ENCODE measurements at regions not wholly inside any gene's neighbourhood (a gene's known extent, or its start where the extent isn't known, plus 50 kb on each side); places are given as distances from the start of the nearest gene placed in this dataset.

DNA sequence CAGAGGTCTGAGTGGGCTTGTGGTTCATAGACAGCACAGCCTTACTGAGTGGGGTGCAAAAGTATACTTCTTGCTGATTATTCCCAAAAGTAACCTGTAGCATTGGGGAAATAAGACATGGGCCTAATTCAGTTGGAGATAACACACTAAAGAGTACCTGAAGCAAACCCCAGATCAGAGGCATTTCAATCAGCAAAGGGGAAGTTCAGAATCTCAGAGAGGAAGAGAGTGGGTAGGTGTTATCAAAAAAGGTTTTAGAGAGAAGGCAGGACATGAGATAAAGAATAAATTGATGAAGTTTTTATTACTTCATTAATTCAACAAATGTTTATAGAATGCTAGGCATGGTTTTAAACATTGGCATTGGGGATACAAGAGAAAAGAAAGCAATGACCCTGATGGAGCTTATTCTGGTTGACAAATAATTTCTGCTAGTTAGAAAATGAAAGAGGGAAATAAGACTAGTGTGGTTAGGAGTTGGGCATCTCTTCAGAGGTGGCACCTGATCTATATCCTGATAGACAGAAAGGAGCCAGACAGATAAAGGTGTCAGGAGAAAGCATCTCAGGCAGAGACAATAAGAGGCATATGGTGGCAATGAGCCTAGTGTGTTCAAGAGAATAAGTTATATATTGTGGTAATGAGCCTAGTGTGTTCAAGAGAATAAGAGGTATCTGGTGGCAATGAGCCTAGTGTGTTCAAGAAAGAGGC lies 153.8 kb upstream of the SETBP1 start:
- H3K9me3 ChIP-seq = no peaks in the 10 kb centered on the region
- H3K36me3 ChIP-seq = no peaks in the 10 kb centered on the region
- H3K27me3 ChIP-seq = no peaks in the 10 kb centered on the region
- H3K27ac ChIP-seq (replicated peaks in 1 of 4) = no peak overlapping the region
- H3K4me1 ChIP-seq = no peaks in the 10 kb centered on the region
- no peak for DNase-seq (ENCODE audit: extremely low spot score)
- intact Hi-C loops (cut with DNase I) = no loop called here
- no peak overlapping the region for H3K4me3 ChIP-seq
- TF ChIP-seq POLR2A (IDR thresholded peaks at IDR 0.05; ENCODE audit: low read depth) (no peak), EP300 (IDR thresholded peaks at IDR 0.05) (no peak), POLR2AphosphoS5 (IDR thresholded peaks at IDR 0.05) (no peak)
- TF ChIP-seq, protein P1, sequence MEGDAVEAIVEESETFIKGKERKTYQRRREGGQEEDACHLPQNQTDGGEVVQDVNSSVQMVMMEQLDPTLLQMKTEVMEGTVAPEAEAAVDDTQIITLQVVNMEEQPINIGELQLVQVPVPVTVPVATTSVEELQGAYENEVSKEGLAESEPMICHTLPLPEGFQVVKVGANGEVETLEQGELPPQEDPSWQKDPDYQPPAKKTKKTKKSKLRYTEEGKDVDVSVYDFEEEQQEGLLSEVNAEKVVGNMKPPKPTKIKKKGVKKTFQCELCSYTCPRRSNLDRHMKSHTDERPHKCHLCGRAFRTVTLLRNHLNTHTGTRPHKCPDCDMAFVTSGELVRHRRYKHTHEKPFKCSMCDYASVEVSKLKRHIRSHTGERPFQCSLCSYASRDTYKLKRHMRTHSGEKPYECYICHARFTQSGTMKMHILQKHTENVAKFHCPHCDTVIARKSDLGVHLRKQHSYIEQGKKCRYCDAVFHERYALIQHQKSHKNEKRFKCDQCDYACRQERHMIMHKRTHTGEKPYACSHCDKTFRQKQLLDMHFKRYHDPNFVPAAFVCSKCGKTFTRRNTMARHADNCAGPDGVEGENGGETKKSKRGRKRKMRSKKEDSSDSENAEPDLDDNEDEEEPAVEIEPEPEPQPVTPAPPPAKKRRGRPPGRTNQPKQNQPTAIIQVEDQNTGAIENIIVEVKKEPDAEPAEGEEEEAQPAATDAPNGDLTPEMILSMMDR (IDR thresholded peaks at IDR 0.05) = no peak

DNA sequence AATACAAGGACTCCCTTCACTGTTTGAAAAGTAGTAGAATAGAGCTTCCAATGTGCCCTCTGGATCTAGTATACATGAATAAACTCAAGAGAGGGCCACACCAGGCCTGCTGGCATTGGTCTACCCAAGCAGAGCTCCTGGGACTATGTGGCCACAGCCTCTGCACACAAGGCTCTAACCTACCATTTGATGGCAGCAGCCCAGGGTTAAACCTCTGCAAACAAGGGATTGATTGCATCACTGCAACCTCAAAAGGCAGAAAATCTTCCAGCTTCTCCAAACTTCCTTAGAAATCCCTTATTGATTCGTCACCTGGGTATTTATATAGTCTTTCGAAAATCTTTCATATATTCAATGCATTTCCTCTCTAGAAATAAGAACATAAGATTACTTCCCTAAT lies 147.6 kb upstream of the SETBP1 start:
- H3K27me3 ChIP-seq = no peaks in the 10 kb centered on the region
- H3K27ac ChIP-seq (replicated peaks in 1 of 4) = no peak overlapping the region
- DNase-seq (ENCODE audit: extremely low spot score) = no peak
- 94% methylated on average over 2 of the region's 2 CpGs for WGBS
- no peak overlapping the region for H3K4me3 ChIP-seq
- H3K9me3 ChIP-seq = no peaks in the 10 kb centered on the region
- H3K36me3 ChIP-seq = no peaks in the 10 kb centered on the region
- no peak for TF ChIP-seq POLR2AphosphoS5 (IDR thresholded peaks at IDR 0.05)
- TF ChIP-seq, protein P1 (IDR thresholded peaks at IDR 0.05) = no peak
- no peak for TF ChIP-seq EP300 (IDR thresholded peaks at IDR 0.05)
- TF ChIP-seq POLR2A (IDR thresholded peaks at IDR 0.05; ENCODE audit: low read depth) = no peak
- intact Hi-C loops (cut with DNase I) = no loop called here
- peaks cover 0 to 23% (median 15%) of the 10 kb centered on the region in 4 donors for H3K4me1 ChIP-seq

DNA sequence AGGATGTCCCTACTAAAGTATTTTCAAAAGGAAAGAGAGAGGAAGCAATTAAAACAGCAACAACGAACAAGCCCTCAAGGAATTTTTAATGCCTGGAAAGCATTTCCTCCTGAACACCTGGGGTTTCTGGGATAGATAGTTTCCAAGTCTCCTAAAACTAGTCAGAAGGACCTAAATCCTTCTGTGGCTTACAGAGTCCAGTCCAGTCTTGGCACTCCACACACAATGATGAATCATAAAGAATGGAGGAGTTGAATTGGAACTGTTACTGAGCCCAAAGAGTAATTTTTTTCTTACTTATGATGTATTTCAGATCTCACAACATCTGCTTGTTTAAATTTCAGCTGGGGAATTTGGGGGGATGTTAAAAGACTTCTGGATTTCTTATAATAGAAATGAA lies 144.6 kb upstream of the SETBP1 start:
- no peak for DNase-seq (ENCODE audit: extremely low spot score)
- no peak for TF ChIP-seq EP300 (IDR thresholded peaks at IDR 0.05)
- H3K27me3 ChIP-seq = no peaks in the 10 kb centered on the region
- H3K4me3 ChIP-seq = no peak overlapping the region
- no peaks in the 10 kb centered on the region for H3K9me3 ChIP-seq
- peaks cover 0 to 36% (median 26%) of the 10 kb centered on the region in 4 donors for H3K4me1 ChIP-seq
- WGBS = 32% methylated on average over 1 of the region's 1 CpG
- intact Hi-C loops (cut with DNase I) = loop anchor here (5.0 kb wide), 1 partner anchor 96 kb away; no protein-coding TSS in a partner anchor
- H3K27ac ChIP-seq (replicated peaks in 1 of 4) = no peak overlapping the region
- H3K36me3 ChIP-seq = no peaks in the 10 kb centered on the region

DNA sequence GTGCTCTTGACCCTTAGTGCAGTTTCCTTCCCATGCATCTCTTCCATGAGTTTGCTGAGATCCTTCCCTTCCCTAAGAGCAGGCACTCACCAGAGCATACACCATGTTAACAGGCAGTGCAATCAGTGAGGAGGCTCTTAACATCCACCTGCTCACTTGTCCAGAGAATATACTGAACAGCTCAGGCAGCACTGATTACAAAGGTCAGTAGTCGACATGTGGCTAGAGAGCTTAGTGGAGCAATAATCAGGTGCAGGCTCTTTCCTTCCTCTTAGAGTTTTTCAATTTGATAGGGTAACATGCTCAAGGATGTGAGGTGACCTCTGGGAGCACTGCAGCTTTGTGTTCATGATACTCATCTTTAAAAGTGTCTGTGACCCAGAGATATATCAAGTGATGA lies 144.1 kb upstream of the SETBP1 start:
- 67% methylated on average over 1 of the region's 1 CpG for WGBS
- Histone ChIP-seq H3K36me3 (no peaks in the 10 kb centered on the region), H3K4me1 (peaks cover 0 to 42% (median 32%) of the 10 kb centered on the region in 4 donors), H3K9me3 (no peaks in the 10 kb centered on the region), H3K27ac (replicated peaks in 1 of 4) (no peak overlapping the region), H3K27me3 (no peaks in the 10 kb centered on the region), H3K4me3 (no peak overlapping the region)
- DNase-seq (ENCODE audit: extremely low spot score) = no peak
- no peak for TF ChIP-seq POLR2A (IDR thresholded peaks at IDR 0.05; ENCODE audit: low read depth)
- TF ChIP-seq, protein P1 (IDR thresholded peaks at IDR 0.05) = no peak
- no peak for TF ChIP-seq EP300 (IDR thresholded peaks at IDR 0.05)
- TF ChIP-seq POLR2AphosphoS5 (IDR thresholded peaks at IDR 0.05) = no peak
- intact Hi-C loops (cut with DNase I) = loop anchor here (5.0 kb wide), 1 partner anchor 96 kb away; no protein-coding TSS in a partner anchor

DNA sequence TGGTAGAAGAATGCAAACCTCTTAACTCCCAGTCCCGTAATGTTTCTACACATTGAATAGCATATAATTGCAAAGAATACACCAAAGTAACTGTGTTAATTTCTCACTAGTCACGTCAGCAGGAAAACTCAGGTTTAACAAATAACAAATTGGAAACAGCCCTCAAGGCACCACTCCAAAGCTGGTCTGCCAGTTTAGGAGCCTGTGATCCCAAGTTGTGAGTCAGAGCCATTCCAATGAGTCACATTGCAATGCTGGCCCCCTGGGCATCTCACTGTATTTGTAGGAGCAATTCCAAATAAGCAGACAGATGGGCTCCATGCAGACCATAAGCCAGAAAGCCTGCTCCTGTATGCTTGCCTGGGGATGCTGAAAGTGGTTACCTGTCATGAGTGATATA lies 143.2 kb upstream of the SETBP1 start:
- DNase-seq (ENCODE audit: extremely low spot score) = no peak
- Histone ChIP-seq H3K27me3 (no peaks in the 10 kb centered on the region), H3K9me3 (no peaks in the 10 kb centered on the region), H3K4me1 (peaks cover 0 to 42% (median 35%) of the 10 kb centered on the region in 4 donors), H3K27ac (replicated peaks in 1 of 4) (no peak overlapping the region), H3K4me3 (no peak overlapping the region), H3K36me3 (no peaks in the 10 kb centered on the region)
- intact Hi-C loops (cut with DNase I) = loop anchor here (5.0 kb wide), 1 partner anchor 95 kb away; no protein-coding TSS in a partner anchor
- TF ChIP-seq POLR2A (IDR thresholded peaks at IDR 0.05; ENCODE audit: low read depth) = no peak
- TF ChIP-seq EP300 (IDR thresholded peaks at IDR 0.05) = no peak
- TF ChIP-seq POLR2AphosphoS5 (IDR thresholded peaks at IDR 0.05) = no peak
- TF ChIP-seq, protein P1 (IDR thresholded peaks at IDR 0.05) = no peak
- WGBS = 69% methylated on average over 2 of the region's 2 CpGs
